Body of pancreas (tissue), 4 donors: ENCODE measurements at regions not wholly inside any gene's neighbourhood (a gene's known extent, or its start where the extent isn't known, plus 50 kb on each side); places are given as distances from the start of the nearest gene placed in this dataset.

ENCODE experiments used
- POLR2A ChIP-seq, 3 donors: fragments of 450-650 bp; IDR thresholded peaks; one replicate each; pipeline ENCODE4 v1.6.1; 2016; ENCODE audit warnings: antibody characterized with exemption in 3 of 3, mild to moderate bottlenecking in 2 of 3
- TF ChIP-seq, protein P1 (sequence below), 7 experiments: fragments of 450-650 bp in 4 of 7; fragments of 200-600 bp in 3 of 7; sonication (generic) in 3 of 7; IDR thresholded peaks; one replicate each; pipeline ENCODE4 v1.5.1; 2016 to 2019; ENCODE audit warnings: antibody characterized with exemption in 7 of 7

DNA sequence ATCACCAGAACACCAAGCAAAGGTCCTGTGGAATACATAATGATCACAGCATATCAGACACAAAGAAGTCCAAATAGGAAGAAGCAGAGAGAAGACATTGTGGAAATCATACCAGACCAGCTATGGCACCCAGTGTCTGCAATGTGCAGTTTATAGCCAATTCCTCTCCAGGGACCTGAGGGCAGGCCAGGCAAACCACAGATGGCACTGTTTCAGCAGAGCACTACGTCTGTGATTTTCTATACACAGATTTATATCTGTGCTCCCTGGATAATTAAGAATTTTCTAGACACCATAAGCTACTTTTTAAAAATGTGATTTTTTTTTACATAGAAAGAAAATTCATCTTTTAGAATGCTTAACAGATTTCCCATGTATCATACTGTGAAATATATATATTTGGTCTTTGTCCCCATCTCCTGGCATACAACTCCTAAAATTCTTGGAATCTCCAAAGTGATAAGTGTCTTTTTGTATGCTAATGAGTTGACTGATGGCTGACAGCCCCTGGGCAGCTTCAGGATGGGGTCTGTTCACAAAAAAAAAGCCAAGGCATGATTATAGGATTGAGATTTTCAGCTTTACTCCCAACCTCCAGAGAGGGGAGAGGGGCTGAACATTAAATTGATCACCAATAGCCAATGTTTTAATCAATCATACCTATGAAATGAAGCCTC is 498.1 kb downstream of the SIPA1L2 start:
- TF ChIP-seq, protein P1, sequence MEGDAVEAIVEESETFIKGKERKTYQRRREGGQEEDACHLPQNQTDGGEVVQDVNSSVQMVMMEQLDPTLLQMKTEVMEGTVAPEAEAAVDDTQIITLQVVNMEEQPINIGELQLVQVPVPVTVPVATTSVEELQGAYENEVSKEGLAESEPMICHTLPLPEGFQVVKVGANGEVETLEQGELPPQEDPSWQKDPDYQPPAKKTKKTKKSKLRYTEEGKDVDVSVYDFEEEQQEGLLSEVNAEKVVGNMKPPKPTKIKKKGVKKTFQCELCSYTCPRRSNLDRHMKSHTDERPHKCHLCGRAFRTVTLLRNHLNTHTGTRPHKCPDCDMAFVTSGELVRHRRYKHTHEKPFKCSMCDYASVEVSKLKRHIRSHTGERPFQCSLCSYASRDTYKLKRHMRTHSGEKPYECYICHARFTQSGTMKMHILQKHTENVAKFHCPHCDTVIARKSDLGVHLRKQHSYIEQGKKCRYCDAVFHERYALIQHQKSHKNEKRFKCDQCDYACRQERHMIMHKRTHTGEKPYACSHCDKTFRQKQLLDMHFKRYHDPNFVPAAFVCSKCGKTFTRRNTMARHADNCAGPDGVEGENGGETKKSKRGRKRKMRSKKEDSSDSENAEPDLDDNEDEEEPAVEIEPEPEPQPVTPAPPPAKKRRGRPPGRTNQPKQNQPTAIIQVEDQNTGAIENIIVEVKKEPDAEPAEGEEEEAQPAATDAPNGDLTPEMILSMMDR (IDR thresholded peaks at IDR 0.05), result no peak
- no peak for TF ChIP-seq POLR2A (IDR thresholded peaks at IDR 0.05)
